Astrocyte of the cerebellum (primary cell): ENCODE measurements at regions not wholly inside any gene's neighbourhood (a gene's known extent, or its start where the extent isn't known, plus 50 kb on each side); places are given as distances from the start of the nearest gene placed in this dataset.

Experiments
- DNase-seq: peaks from one replicate; pipeline ENCODE4 v3.0.0-alpha.2; 2011; ENCODE audit warnings: low read depth
- H3K4me3 ChIP-seq: 2 replicates; pipeline ENCODE4 v1.5.1; 2011; ENCODE audit warnings: mild to moderate bottlenecking, low read depth, low read length, moderate library complexity
- in situ Hi-C: cut with HindIII; loops from 2 replicates; pipeline ENCODE4 v1.10.0; 2017; ENCODE audit warnings: low sequenced_read_pairs
- TF ChIP-seq, protein P1 (sequence below): IDR thresholded peaks from 2 replicates; pipeline ENCODE4 v1.5.1; 2012; ENCODE audit warnings: low read length, low read depth, moderate library complexity, mild to moderate bottlenecking; ENCODE audit errors: missing control alignments

DNA sequence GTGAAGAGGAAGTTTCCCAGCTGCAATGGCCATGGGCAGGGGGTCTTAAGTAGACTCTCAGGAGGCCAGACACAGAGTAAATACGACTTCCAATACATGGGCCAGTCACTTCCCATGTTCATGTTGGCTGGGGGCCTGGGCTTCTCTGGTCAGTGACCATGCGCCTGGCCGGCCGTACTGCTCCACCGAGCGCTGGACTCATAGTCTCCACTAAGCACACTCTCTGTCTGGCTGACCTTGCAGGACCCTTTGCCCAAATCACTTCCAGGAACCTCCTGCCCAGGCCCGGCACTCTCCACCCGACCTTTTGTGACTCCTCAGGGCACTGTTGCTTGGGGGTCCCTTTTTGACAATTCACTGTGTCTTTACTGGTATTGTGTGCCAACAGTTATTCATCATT, 69.3 kb downstream of the SOWAHC start:
- TF ChIP-seq, protein P1, sequence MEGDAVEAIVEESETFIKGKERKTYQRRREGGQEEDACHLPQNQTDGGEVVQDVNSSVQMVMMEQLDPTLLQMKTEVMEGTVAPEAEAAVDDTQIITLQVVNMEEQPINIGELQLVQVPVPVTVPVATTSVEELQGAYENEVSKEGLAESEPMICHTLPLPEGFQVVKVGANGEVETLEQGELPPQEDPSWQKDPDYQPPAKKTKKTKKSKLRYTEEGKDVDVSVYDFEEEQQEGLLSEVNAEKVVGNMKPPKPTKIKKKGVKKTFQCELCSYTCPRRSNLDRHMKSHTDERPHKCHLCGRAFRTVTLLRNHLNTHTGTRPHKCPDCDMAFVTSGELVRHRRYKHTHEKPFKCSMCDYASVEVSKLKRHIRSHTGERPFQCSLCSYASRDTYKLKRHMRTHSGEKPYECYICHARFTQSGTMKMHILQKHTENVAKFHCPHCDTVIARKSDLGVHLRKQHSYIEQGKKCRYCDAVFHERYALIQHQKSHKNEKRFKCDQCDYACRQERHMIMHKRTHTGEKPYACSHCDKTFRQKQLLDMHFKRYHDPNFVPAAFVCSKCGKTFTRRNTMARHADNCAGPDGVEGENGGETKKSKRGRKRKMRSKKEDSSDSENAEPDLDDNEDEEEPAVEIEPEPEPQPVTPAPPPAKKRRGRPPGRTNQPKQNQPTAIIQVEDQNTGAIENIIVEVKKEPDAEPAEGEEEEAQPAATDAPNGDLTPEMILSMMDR, result no peak
- no peak overlapping the region for H3K4me3 ChIP-seq
- in situ Hi-C loops, result no loop called here
- no peak for DNase-seq

DNA sequence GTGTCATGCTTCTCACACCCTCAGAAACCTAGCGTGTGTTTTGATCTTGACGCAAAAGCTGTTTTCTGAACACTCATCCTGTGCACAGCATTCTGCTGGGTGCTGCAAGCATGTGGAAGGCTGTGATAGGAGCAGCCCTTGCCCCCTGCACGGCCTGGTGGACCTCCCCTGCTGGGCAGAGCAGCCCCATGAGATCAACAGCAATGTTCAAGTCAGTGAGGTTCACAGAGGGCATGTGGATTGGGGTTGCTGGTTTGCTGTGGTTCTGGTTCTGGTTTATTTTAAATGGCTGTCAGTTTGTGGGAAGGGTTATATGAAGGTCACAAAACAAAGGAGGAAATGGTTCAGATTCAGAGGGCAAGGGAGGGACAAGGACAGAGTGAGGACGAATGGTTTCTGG, 71.3 kb downstream of the SOWAHC start:
- TF ChIP-seq, protein P1, result no peak
- in situ Hi-C loops, result no loop called here
- no peak for DNase-seq
- no peak overlapping the region for H3K4me3 ChIP-seq

DNA sequence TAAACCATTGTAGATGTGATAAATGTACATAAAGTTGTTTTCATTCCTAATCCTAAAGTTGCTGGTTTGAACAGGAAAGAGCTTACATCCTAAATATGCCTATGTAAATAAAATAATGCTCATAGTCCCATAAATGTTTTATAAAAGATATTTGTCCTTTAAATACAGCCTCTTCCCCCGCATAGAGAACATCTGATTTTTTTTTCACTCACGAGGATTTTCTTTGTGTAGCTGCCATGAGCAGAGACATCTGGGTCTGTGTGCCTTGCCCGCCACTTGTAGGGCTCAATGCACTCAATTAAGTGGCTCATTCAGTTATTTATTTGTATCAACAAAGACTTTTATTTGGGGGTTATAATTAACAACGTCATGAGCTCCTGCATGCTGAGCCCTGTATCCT, 72.8 kb downstream of the SOWAHC start:
- TF ChIP-seq, protein P1, result no peak
- in situ Hi-C loops, result no loop called here
- H3K4me3 ChIP-seq, result no peak overlapping the region
- no peak for DNase-seq

DNA sequence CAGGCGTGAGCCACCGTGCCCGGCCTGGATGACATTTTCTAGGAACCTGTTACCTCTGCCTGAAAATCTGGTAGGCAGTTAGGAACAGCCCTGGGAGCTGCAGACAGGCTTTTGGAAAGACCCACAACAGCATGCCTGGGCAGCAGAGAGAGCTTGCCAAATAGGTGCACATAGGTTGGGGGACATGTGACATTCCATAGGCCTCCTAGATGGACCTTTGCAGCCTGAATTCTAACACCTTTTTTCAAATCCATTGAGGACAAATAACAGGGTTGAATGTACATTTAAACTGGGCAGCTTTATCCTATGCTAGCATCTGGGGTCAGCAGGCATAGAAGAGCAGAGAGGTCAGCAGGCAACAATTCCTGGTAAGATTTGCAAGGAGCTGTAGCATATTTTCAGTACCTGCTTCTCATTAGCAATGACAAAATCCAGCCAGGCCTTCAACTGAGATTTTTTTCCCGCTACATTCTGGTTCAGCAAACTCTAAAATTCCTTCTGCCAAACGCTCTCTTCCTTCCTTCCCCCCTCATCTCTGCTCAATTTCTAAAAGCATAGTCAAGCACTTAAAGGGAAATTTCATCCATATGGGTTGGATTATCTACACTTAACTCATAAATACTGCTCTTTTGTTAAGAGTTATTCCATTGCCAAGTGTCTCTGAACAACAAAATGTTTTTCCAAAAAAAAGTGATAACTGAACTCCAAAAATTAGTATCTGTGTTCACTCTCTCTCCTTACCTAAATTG, 75.2 kb downstream of the SOWAHC start:
- in situ Hi-C loops, result no loop called here
- DNase-seq, result no peak
- TF ChIP-seq, protein P1, result no peak
- H3K4me3 ChIP-seq, result no peak overlapping the region

DNA sequence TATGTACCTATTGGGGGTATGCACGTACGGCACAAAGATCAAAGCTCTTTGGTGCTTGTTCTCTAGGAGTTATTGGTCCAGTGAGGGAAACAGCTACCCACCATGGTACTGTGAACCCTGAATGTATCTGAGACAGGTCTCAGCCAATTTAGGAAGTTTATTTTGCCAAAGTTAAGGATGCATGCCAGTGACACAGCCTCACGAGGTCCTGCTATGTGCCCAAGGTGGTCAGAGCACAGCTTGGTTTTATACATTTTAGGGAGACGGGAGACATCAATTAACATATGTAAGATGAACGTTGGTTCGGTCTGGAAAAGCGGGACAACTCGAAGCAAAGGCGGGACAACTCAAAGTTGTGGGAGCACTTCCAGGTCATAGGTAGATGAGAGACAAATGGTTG, 75.8 kb downstream of the SOWAHC start:
- DNase-seq, result no peak
- H3K4me3 ChIP-seq, result no peak overlapping the region
- TF ChIP-seq, protein P1, result no peak
- in situ Hi-C loops, result no loop called here

DNA sequence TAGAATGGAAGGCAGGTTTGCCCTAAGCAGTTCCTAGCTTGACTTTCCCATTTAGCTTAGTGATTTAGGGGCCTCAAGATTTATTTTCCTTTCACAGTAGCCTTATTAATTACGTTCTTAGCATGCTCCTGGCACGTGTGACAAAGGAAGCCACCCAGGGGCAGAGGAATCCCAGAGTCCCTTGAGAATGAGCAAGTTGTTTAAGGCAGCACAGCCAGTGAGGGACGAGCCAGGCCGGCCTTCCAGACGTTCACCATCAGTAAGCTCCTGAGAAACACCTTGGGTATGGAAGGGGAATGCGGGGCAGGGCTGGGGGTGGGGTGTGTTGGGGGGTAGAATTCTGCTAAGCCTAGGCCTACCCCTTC, 76.3 kb downstream of the SOWAHC start:
- no peak for DNase-seq
- TF ChIP-seq, protein P1, result no peak
- in situ Hi-C loops, result no loop called here
- no peak overlapping the region for H3K4me3 ChIP-seq
